GM21526 (cell line): ENCODE measurements at regions not wholly inside any gene's neighbourhood (a gene's known extent, or its start where the extent isn't known, plus 50 kb on each side); places are given as distances from the start of the nearest gene placed in this dataset.
"Not testable (repeated sequence)": the region's sequence is repeated elsewhere in the genome, so short reads cannot be mapped to it uniquely, and the experiment has no call there.

Source experiments
- ATAC-seq: cut with Tn5 transposase; IDR thresholded peaks from one replicate; pipeline ENCODE4 v1.9.1; 2021; ENCODE audit warnings: moderate library complexity; ENCODE audit not compliant: unreplicated experiment, low FRiP score

- ATAC-seq: no peak
Measured at GRCh38 chr5:145028626-145029025, 806.5 kb downstream of the PRELID2 start.

GRCh38 chr5:145027286-145027685 is 807.9 kb downstream of the PRELID2 start:
- ATAC-seq: no peak

- ATAC-seq: no peak
Measured at GRCh38 chr5:145025775-145026174, 809.4 kb downstream of the PRELID2 start.

- ATAC-seq: no peak
Measured at GRCh38 chr5:145015146-145015545, 820.0 kb downstream of the PRELID2 start.

GRCh38 chr5:145014109-145014508 is 821.0 kb downstream of the PRELID2 start:
- ATAC-seq: no peak

GRCh38 chr5:145010834-145011233 is 824.3 kb downstream of the PRELID2 start:
- ATAC-seq: no peak

GRCh38 chr5:145008876-145009530 is 826.1 kb downstream of the PRELID2 start:
- no peak for ATAC-seq

- ATAC-seq: not testable (repeated sequence)
Measured at GRCh38 chr5:144994356-144994755, 823.7 kb downstream of the KCTD16 start.

GRCh38 chr5:144983101-144983500 is 812.4 kb downstream of the KCTD16 start:
- no peak for ATAC-seq

- ATAC-seq: no peak
Measured at GRCh38 chr5:144979516-144980264, 809.0 kb downstream of the KCTD16 start.

- ATAC-seq: no peak
Measured at GRCh38 chr5:144972317-144972716, 801.6 kb downstream of the KCTD16 start.

GRCh38 chr5:144971108-144971850 is 800.6 kb downstream of the KCTD16 start:
- ATAC-seq: no peak

GRCh38 chr5:144960296-144960695 is 789.6 kb downstream of the KCTD16 start:
- no peak for ATAC-seq

- no peak for ATAC-seq
Measured at GRCh38 chr5:144958002-144958401, 787.3 kb downstream of the KCTD16 start.

- no peak for ATAC-seq
Measured at GRCh38 chr5:144950996-144951395, 780.3 kb downstream of the KCTD16 start.

- no peak for ATAC-seq
Measured at GRCh38 chr5:144947023-144947422, 776.4 kb downstream of the KCTD16 start.

GRCh38 chr5:144945503-144945902 is 774.8 kb downstream of the KCTD16 start:
- ATAC-seq: no peak

GRCh38 chr5:144944936-144945335 is 774.3 kb downstream of the KCTD16 start:
- no peak for ATAC-seq

- no peak for ATAC-seq
Measured at GRCh38 chr5:144941004-144941403, 770.3 kb downstream of the KCTD16 start.

- no peak for ATAC-seq
Measured at GRCh38 chr5:144918371-144918770, 747.7 kb downstream of the KCTD16 start.

- no peak for ATAC-seq
Measured at GRCh38 chr5:144915452-144915851, 744.8 kb downstream of the KCTD16 start.
